ENCODE measurements at regions not wholly inside any gene's neighbourhood (a gene's known extent, or its start where the extent isn't known, plus 50 kb on each side); places are given as distances from the start of the nearest gene placed in this dataset.

DNA sequence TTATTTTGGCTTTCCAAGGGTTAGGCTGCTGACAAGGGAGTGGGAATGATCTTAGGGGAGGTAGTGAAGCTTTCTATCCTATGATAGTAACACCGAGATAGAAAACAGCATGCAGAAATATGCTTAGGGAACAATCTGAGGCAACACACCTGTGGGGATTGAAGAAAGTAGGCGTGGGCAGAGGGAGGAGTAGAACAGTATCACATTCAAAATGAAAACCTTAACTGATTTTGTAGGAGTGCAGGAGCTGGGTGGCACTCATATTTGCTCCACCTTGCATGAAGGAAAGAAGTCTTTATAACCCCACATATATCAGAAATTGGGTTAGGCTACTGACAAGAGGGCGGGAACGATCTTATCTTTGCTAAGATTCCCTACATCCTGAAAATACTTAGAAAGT, 762.2 kb upstream of the CNTNAP5 start:
- Mint-ChIP-seq H3K27me3 (ENCODE audit: low read depth in 2 of 2) (no peaks in the 10 kb centered on the region), H3K4me3 (no peak overlapping the region), H3K36me3 (peaks cover 9% of the 10 kb centered on the region), H3K4me1 (no peaks in the 10 kb centered on the region), H3K9me3 (peaks cover 17% of the 10 kb centered on the region in 2 donors), H3K27ac (no peak overlapping the region)
- TF ChIP-seq, protein P1, sequence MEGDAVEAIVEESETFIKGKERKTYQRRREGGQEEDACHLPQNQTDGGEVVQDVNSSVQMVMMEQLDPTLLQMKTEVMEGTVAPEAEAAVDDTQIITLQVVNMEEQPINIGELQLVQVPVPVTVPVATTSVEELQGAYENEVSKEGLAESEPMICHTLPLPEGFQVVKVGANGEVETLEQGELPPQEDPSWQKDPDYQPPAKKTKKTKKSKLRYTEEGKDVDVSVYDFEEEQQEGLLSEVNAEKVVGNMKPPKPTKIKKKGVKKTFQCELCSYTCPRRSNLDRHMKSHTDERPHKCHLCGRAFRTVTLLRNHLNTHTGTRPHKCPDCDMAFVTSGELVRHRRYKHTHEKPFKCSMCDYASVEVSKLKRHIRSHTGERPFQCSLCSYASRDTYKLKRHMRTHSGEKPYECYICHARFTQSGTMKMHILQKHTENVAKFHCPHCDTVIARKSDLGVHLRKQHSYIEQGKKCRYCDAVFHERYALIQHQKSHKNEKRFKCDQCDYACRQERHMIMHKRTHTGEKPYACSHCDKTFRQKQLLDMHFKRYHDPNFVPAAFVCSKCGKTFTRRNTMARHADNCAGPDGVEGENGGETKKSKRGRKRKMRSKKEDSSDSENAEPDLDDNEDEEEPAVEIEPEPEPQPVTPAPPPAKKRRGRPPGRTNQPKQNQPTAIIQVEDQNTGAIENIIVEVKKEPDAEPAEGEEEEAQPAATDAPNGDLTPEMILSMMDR (IDR thresholded peaks at IDR 0.05): no peak
- H3K27ac ChIP-seq (ENCODE audit: low read length): no peak overlapping the region
- H3K4me3 ChIP-seq (ENCODE audit: low read length): no peak overlapping the region
- no peaks in the 10 kb centered on the region for H3K4me1 ChIP-seq (ENCODE audit: control insufficient read depth, insufficient read depth, low read length)
- H3K9me3 ChIP-seq (ENCODE audit: control insufficient read depth, insufficient read depth, low read length): peaks cover 4% of the 10 kb centered on the region
- no peaks in the 10 kb centered on the region for H3K27me3 ChIP-seq (ENCODE audit: control insufficient read depth, insufficient read depth, low read length)
- intact Hi-C loops (cut with micrococcal nuclease): no loop called here
- DNase-seq (no peak), ATAC-seq (no peak)
- WGBS (ENCODE audit: insufficient coverage): 86% methylated on average over 4 of the region's 4 CpGs
- no peaks in the 10 kb centered on the region for H3K36me3 ChIP-seq (ENCODE audit: control insufficient read depth, insufficient read depth, low read length)

DNA sequence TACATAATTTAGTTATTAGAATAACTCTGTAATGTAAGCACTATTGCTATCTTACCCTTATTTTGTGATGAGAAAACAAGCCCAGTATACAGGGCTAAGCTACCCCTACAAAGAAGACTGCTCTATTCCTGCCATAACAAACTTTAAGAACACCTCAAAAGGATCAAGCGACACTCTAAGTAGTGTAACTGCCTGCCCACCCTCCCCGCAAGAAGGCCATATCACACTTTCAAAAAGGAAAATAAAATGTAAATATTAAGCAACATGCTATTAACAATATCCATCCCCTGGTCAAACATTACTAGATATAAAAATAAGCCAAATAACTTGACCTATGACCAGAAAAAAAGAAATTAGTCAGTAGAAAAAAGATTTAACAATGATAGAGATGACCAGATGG, 741.7 kb upstream of the CNTNAP5 start:
- WGBS (ENCODE audit: insufficient coverage): 100% methylated on average over 2 of the region's 2 CpGs
- no peak overlapping the region for H3K27ac Mint-ChIP-seq
- ATAC-seq (no peak), DNase-seq (no peak)
- H3K27me3 Mint-ChIP-seq (ENCODE audit: low read depth in 2 of 2): no peaks in the 10 kb centered on the region
- no peak overlapping the region for H3K4me3 Mint-ChIP-seq
- intact Hi-C loops (cut with micrococcal nuclease): no loop called here
- TF ChIP-seq, protein P1 (IDR thresholded peaks at IDR 0.05): no peak
- H3K9me3 ChIP-seq (ENCODE audit: control insufficient read depth, insufficient read depth, low read length): no peaks in the 10 kb centered on the region
- H3K4me1 Mint-ChIP-seq: no peaks in the 10 kb centered on the region
- no peaks in the 10 kb centered on the region for H3K27me3 ChIP-seq (ENCODE audit: control insufficient read depth, insufficient read depth, low read length)
- peaks cover 13 to 23% of the 10 kb centered on the region in 2 donors for H3K9me3 Mint-ChIP-seq
- H3K27ac ChIP-seq (ENCODE audit: low read length): no peak overlapping the region
- no peaks in the 10 kb centered on the region for H3K4me1 ChIP-seq (ENCODE audit: control insufficient read depth, insufficient read depth, low read length)
- H3K4me3 ChIP-seq (ENCODE audit: low read length): no peak overlapping the region
- H3K36me3 Mint-ChIP-seq: no peaks in the 10 kb centered on the region
- H3K36me3 ChIP-seq (ENCODE audit: control insufficient read depth, insufficient read depth, low read length): no peaks in the 10 kb centered on the region

DNA sequence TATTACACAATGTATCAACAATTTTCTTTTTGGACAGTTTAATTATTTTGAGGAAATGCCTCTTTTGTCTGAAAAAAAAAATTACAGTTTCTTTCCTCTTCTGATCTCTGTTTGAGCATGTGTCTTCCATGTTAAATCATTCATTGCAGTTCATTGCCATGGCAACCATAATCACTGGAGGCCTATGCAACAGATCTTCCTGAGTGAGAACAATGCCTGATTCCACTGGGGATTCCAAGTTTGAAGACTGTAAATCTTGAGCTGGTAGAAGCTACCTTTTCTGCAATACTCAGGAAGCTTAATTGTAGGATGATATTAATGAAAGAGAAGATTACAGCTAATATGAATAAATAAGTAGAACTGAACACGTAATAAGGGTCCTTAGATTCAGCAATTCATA, 721.4 kb upstream of the CNTNAP5 start:
- no peaks in the 10 kb centered on the region for H3K4me1 ChIP-seq (ENCODE audit: control insufficient read depth, insufficient read depth, low read length)
- H3K36me3 ChIP-seq (ENCODE audit: control insufficient read depth, insufficient read depth, low read length): no peaks in the 10 kb centered on the region
- DNase-seq (no peak), ATAC-seq (no peak)
- intact Hi-C loops (cut with micrococcal nuclease): no loop called here
- no peak overlapping the region for H3K27ac Mint-ChIP-seq
- peaks cover 15 to 20% of the 10 kb centered on the region in 2 donors for H3K9me3 Mint-ChIP-seq
- H3K9me3 ChIP-seq (ENCODE audit: control insufficient read depth, insufficient read depth, low read length): no peaks in the 10 kb centered on the region
- no peaks in the 10 kb centered on the region for H3K27me3 ChIP-seq (ENCODE audit: control insufficient read depth, insufficient read depth, low read length)
- H3K27me3 Mint-ChIP-seq (ENCODE audit: low read depth in 2 of 2): no peaks in the 10 kb centered on the region
- WGBS (ENCODE audit: insufficient coverage): 80% methylated on average over 1 of the region's 1 CpG
- H3K4me3 ChIP-seq (ENCODE audit: low read length): no peak overlapping the region
- H3K4me1 Mint-ChIP-seq: no peaks in the 10 kb centered on the region
- no peak overlapping the region for H3K27ac ChIP-seq (ENCODE audit: low read length)
- TF ChIP-seq, protein P1 (IDR thresholded peaks at IDR 0.05): no peak
- no peak overlapping the region for H3K4me3 Mint-ChIP-seq
- H3K36me3 Mint-ChIP-seq: no peaks in the 10 kb centered on the region

Data from natural killer cell (primary cell).